GM19397 (cell line): ENCODE measurements at regions not wholly inside any gene's neighbourhood (a gene's known extent, or its start where the extent isn't known, plus 50 kb on each side); places are given as distances from the start of the nearest gene placed in this dataset.
"Not testable (repeated sequence)": the region's sequence is repeated elsewhere in the genome, so short reads cannot be mapped to it uniquely, and the experiment has no call there.

Experiments
- ATAC-seq: cut with Tn5 transposase; IDR thresholded peaks from one replicate; pipeline ENCODE4 v1.9.1; 2021; ENCODE audit warnings: mild to moderate bottlenecking, moderate library complexity; ENCODE audit not compliant: unreplicated experiment

DNA sequence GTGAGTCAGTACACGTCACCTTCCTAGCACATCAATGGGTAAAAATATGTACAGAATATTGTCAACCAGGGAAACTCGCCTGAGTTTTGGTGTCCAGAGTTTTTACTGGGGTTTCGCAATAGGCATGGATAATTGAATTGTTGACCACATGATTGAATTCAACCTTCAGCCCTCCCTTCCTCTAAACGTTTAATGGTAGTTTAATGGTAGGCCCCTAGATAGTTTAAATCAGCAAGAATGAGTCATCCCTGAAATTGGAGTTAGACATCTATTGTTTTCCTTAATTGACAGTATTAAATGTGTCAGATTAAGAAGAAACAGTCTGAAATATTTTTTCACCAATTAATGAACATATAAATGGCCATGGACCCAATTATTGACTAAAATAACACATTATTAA is 57.8 kb upstream of the CACNA2D1 start:
- no peak for ATAC-seq

- not testable (repeated sequence) for ATAC-seq
Measured at GRCh38 chr7:82499546-82499945, 56.0 kb upstream of the CACNA2D1 start.

GRCh38 chr7:82494420-82494819 is 50.8 kb upstream of the CACNA2D1 start:
- no peak for ATAC-seq
